GM23338 (cell line): ENCODE measurements at regions not wholly inside any gene's neighbourhood (a gene's known extent, or its start where the extent isn't known, plus 50 kb on each side); places are given as distances from the start of the nearest gene placed in this dataset.
A peak's percentile ranks its signal among the peaks of the same experiment; 100 is the strongest.

Experiments
- ATAC-seq: fragments of 200-7000 bp; cut with Tn5 transposase; 3 replicates; pipeline ENCODE4 v1.9.1; 2020
- DNase-seq: peaks from one replicate; pipeline ENCODE4 v3.0.0-alpha.2; 2015; ENCODE audit warnings: low spot score
- H2AFZ ChIP-seq: fragments of 200-600 bp; sonication (generic); 2 replicates; pipeline ENCODE4 v1.8.0; 2016; ENCODE audit warnings: antibody characterized with exemption, mild to moderate bottlenecking, moderate library complexity
- H3F3A ChIP-seq: fragments of 200-600 bp; sonication (generic); replicated peaks from 2 replicates; pipeline ENCODE4 v1.8.0; 2017; ENCODE audit warnings: antibody characterized with exemption, mixed run types, low read depth
- H3K27ac ChIP-seq: fragments of 200-600 bp; sonication (generic); 2 replicates; pipeline ENCODE4 v1.6.1; 2016; ENCODE audit warnings: low read depth
- H3K27me3 ChIP-seq: fragments of 200-600 bp; sonication (generic); 2 replicates; pipeline ENCODE4 v1.8.0; 2016; ENCODE audit warnings: mild to moderate bottlenecking, mixed run types, moderate library complexity; ENCODE audit not compliant: insufficient read depth
- H3K36me3 ChIP-seq: fragments of 200-600 bp; sonication (generic); 2 replicates; pipeline ENCODE4 v1.8.0; 2016; ENCODE audit warnings: mild to moderate bottlenecking; ENCODE audit not compliant: insufficient read depth
- H3K4me1 ChIP-seq: fragments of 200-600 bp; sonication (generic); 2 replicates; pipeline ENCODE4 v1.8.0; 2016; ENCODE audit warnings: mild to moderate bottlenecking, moderate library complexity; ENCODE audit not compliant: insufficient read depth
- H3K4me2 ChIP-seq: fragments of 200-600 bp; sonication (generic); 2 replicates; pipeline ENCODE4 v1.7.1; 2017; ENCODE audit warnings: mixed run types
- H3K4me3 ChIP-seq: fragments of 200-600 bp; sonication (generic); 2 replicates; pipeline ENCODE4 v1.6.1; 2016; ENCODE audit warnings: mixed run types
- H3K79me2 ChIP-seq: fragments of 200-600 bp; sonication (generic); replicated peaks from 2 replicates; pipeline ENCODE4 v1.8.0; 2017; ENCODE audit warnings: mild to moderate bottlenecking; ENCODE audit not compliant: insufficient read depth
- H3K9me2 ChIP-seq: fragments of 200-600 bp; sonication (generic); 2 replicates; pipeline ENCODE4 v1.8.0; 2017; ENCODE audit not compliant: insufficient read depth
- H4K20me1 ChIP-seq: fragments of 200-600 bp; sonication (generic); replicated peaks from 2 replicates; pipeline ENCODE4 v1.8.0; 2017; ENCODE audit warnings: mild to moderate bottlenecking; ENCODE audit not compliant: insufficient read depth
- H3K27ac Mint-ChIP-seq: 2 replicates; pipeline ENCODE4 v1.8.0; 2020; ENCODE audit warnings: inconsistent platforms, mild to moderate bottlenecking, moderate library complexity, mixed read lengths
- H3K27me3 Mint-ChIP-seq: 3 replicates; pipeline ENCODE4 v1.8.0; 2022; ENCODE audit warnings: low read depth, mild to moderate bottlenecking, moderate library complexity, mixed read lengths, inconsistent platforms; ENCODE audit not compliant: insufficient read depth, poor library complexity
- H3K36me3 Mint-ChIP-seq: 3 replicates; pipeline ENCODE4 v1.8.0; 2021; ENCODE audit warnings: low read depth, mild to moderate bottlenecking, inconsistent platforms, moderate library complexity, mixed read lengths
- H3K4me1 Mint-ChIP-seq: 3 replicates; pipeline ENCODE4 v1.8.0; 2020; ENCODE audit warnings: mild to moderate bottlenecking, inconsistent platforms, mixed read lengths
- H3K4me3 Mint-ChIP-seq: 3 replicates; pipeline ENCODE4 v1.8.0; 2021; ENCODE audit warnings: moderate library complexity, mild to moderate bottlenecking, inconsistent platforms, mixed read lengths
- H3K9me3 Mint-ChIP-seq: 3 replicates; pipeline ENCODE4 v1.8.0; 2020; ENCODE audit warnings: moderate library complexity, mild to moderate bottlenecking, inconsistent platforms, mixed read lengths
- CREB1 ChIP-seq: fragments of 250-450 bp; sonication (Bioruptor Pico); IDR thresholded peaks from 2 replicates; pipeline ENCODE4 v1.5.0; 2020; ENCODE audit warnings: low read depth, mild to moderate bottlenecking, moderate library complexity
- CTCF ChIP-seq, 2 experiments: fragments of 200-600 bp in 1 of 2; sonication (generic) in 1 of 2; conservative IDR thresholded peaks; 2 replicates each; pipeline versions ENCODE4 v1.5.1 to v1.6.1; 2016 to 2017; ENCODE audit warnings: antibody characterized with exemption in 2 of 2, low read depth in 2 of 2, mild to moderate bottlenecking in 2 of 2, moderate library complexity in 1 of 2
- ETS1 ChIP-seq: IDR thresholded peaks from 2 replicates; pipeline ENCODE4 v1.6.1; 2016; ENCODE audit warnings: antibody characterized with exemption
- EZH2 ChIP-seq: fragments of 200-600 bp; sonication (generic); IDR thresholded peaks from one replicate; pipeline ENCODE4 v1.8.0; 2017; ENCODE audit warnings: antibody characterized with exemption, mild to moderate bottlenecking, low read depth; ENCODE audit not compliant: unreplicated experiment
- EZH2phosphoT487 ChIP-seq: fragments of 200-600 bp; sonication (generic); IDR thresholded peaks from one replicate; pipeline ENCODE4 v1.8.1; 2018; ENCODE audit warnings: antibody characterized with exemption; ENCODE audit not compliant: unreplicated experiment
- JUNB ChIP-seq: IDR thresholded peaks from one replicate; pipeline ENCODE4 v1.6.1; 2016; ENCODE audit warnings: antibody characterized with exemption; ENCODE audit not compliant: unreplicated experiment
- NANOG ChIP-seq: IDR thresholded peaks from 2 replicates; pipeline ENCODE4 v1.6.1; 2016; ENCODE audit warnings: antibody characterized with exemption, borderline replicate concordance
- POLR2AphosphoS5 ChIP-seq: IDR thresholded peaks from 2 replicates; pipeline ENCODE4 v1.6.1; 2016; ENCODE audit warnings: antibody characterized with exemption, low read depth
- REST ChIP-seq: IDR thresholded peaks from one replicate; pipeline ENCODE4 v1.6.1; 2018; ENCODE audit warnings: antibody characterized with exemption; ENCODE audit not compliant: unreplicated experiment
- STAT1 ChIP-seq: IDR thresholded peaks from one replicate; pipeline ENCODE4 v1.6.1; 2016; ENCODE audit warnings: antibody characterized with exemption; ENCODE audit not compliant: unreplicated experiment
- ZNF114 ChIP-seq: fragments of 250-450 bp; sonication (Bioruptor Pico); IDR thresholded peaks from 2 replicates; pipeline ENCODE4 v1.5.0; 2020; ENCODE audit warnings: mild to moderate bottlenecking, moderate library complexity
- ZNF331 ChIP-seq: fragments of 250-450 bp; sonication (Bioruptor Pico); IDR thresholded peaks from 2 replicates; pipeline ENCODE4 v1.5.0; 2020; ENCODE audit warnings: low read depth, mild to moderate bottlenecking, moderate library complexity
- ZNF462 ChIP-seq: fragments of 250-450 bp; sonication (Bioruptor Pico); IDR thresholded peaks from 2 replicates; pipeline ENCODE4 v1.5.0; 2020; ENCODE audit warnings: mild to moderate bottlenecking, moderate library complexity

- no peaks in the 10 kb centered on the region for H3K36me3 Mint-ChIP-seq
- no peaks in the 10 kb centered on the region for H3K27me3 ChIP-seq
- DNase-seq = peak; percentile 43
- H3K27me3 Mint-ChIP-seq = peaks cover 5% of the 10 kb centered on the region
- no peaks in the 10 kb centered on the region for H3K9me3 Mint-ChIP-seq
- no peak overlapping the region for H2AFZ ChIP-seq
- no peak overlapping the region for H3K27ac ChIP-seq
- peak; percentile 97 for ATAC-seq
- H3F3A ChIP-seq = no peaks in the 10 kb centered on the region
- TF ChIP-seq JUNB = no peak
- no peak for TF ChIP-seq ZNF331 (CRISPR knock-in tag)
- TF ChIP-seq CREB1 (CRISPR knock-in tag) = no peak
- TF ChIP-seq CTCF (conservative IDR thresholded peaks at IDR 0.05; ENCODE audit: low read depth in 2 of 2) = no peak
- no peak for TF ChIP-seq EZH2
- TF ChIP-seq ETS1 = no peak
- TF ChIP-seq ZNF462 (CRISPR knock-in tag) = no peak
- TF ChIP-seq NANOG = no peak
- no peak for TF ChIP-seq POLR2AphosphoS5
- no peak for TF ChIP-seq EZH2phosphoT487
- no peak for TF ChIP-seq REST
- TF ChIP-seq STAT1 = no peak
- no peak for TF ChIP-seq ZNF114 (CRISPR knock-in tag)
- H3K4me3 Mint-ChIP-seq = no peak overlapping the region
- peaks cover 2% of the 10 kb centered on the region; the same call in 1 of the 2 replicates for H3K4me1 ChIP-seq
- no peak overlapping the region for H3K27ac Mint-ChIP-seq
- H3K4me2 ChIP-seq = peak overlapping the region; percentile 58
- peaks cover 10% of the 10 kb centered on the region for H3K4me1 Mint-ChIP-seq
- no peaks in the 10 kb centered on the region for H4K20me1 ChIP-seq
- H3K4me3 ChIP-seq = no peak overlapping the region
- H3K79me2 ChIP-seq = no peaks in the 10 kb centered on the region
- H3K9me2 ChIP-seq = no peaks in the 10 kb centered on the region
- H3K36me3 ChIP-seq = no peaks in the 10 kb centered on the region
Observed at GRCh38 chr11:28969832-28970231, 861.6 kb downstream of the METTL15 start.
